ENCODE measurements at regions not wholly inside any gene's neighbourhood (a gene's known extent, or its start where the extent isn't known, plus 50 kb on each side); places are given as distances from the start of the nearest gene placed in this dataset.
"Not testable (repeated sequence)": the region's sequence is repeated elsewhere in the genome, so short reads cannot be mapped to it uniquely, and the experiment has no call there.

DNA sequence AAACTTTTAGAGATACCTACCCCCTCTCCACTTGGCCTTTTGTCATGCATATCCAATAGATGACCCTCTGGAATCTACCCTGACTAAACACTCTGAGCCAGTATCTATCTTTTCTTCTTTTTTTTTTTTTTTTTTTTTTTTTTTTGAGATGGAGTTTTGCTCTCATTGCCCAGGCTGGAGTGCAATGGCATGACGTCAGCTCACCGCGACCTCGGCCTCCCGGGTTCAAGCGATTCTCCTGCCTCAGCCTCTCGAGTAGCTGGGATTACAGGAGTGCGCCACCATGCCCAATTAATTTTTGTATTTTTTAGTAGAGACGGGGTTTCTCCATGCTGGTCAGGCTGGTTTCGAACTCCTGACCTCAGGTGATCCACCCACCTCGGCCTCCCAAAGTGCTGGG lies 50.8 kb upstream of the GRIN2B start:
- not testable (repeated sequence) for H3K9me3 ChIP-seq (ENCODE audit: control insufficient read depth, insufficient read depth, low read length); H3K4me3 ChIP-seq (ENCODE audit: low read depth, low read length); H3K27me3 ChIP-seq (ENCODE audit: control insufficient read depth, insufficient read depth, low read length); H3K4me1 ChIP-seq (ENCODE audit: control insufficient read depth, insufficient read depth, low read length); H3K36me3 ChIP-seq (ENCODE audit: control insufficient read depth, insufficient read depth, low read length); H3K9ac ChIP-seq (ENCODE audit: low read depth, low read length)

DNA sequence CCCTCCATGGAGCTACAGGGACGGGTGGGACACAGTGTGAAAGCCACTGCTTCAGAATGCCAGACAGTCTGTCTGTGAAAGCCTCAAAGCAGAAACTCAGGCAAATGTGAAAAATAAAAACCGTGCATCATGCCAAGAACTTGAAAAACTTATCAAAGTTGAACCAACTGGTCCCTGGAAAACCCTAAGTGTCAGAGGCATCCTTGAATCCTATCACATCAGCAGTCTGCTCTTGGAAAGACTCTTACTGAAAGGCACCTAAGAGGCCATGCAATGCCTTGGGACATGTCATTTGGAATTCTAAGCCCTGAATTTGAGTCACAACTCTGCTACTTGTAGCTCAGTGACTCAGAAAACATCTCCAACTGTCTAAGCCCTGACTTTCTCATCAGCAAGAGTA lies 62.4 kb upstream of the GRIN2B start:
- Histone ChIP-seq H3K4me1 (ENCODE audit: control insufficient read depth, insufficient read depth, low read length) (no peaks in the 10 kb centered on the region), H3K9ac (ENCODE audit: low read depth, low read length) (no peak overlapping the region), H3K27me3 (ENCODE audit: control insufficient read depth, insufficient read depth, low read length) (no peaks in the 10 kb centered on the region), H3K4me3 (ENCODE audit: low read depth, low read length) (no peak overlapping the region), H3K36me3 (ENCODE audit: control insufficient read depth, insufficient read depth, low read length) (no peaks in the 10 kb centered on the region), H3K9me3 (ENCODE audit: control insufficient read depth, insufficient read depth, low read length) (no peaks in the 10 kb centered on the region)

DNA sequence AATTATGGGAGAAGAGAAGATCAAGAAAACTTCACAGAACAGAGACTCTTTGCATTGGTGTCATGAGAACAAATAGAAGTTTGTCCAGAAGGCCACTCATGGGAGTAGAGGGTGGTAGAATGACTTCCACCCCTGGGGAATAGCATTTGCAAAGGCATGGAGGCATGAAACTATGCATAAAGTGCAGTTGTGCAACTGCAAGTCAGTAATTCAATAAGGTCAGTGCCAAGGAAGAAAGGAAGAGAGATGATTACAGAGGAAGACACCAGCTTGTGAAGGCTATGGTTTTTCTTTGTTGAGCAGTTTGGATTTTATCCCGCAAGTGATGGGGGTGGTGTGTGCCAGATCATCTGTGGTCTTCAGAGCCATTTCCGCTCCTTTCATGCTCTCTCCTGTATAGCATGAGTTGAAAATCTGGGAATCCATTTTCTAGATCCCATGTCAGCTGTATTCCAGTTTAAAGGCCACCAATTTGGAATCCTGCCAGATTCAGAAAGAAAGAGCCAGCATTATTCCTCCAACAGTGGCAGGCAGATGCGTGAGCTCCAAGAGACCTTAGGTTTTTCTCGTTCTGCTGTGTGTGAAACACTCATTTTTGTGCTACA lies 67.6 kb upstream of the GRIN2B start:
- no peaks in the 10 kb centered on the region for H3K36me3 ChIP-seq (ENCODE audit: control insufficient read depth, insufficient read depth, low read length)
- no peak overlapping the region for H3K4me3 ChIP-seq (ENCODE audit: low read depth, low read length)
- no peaks in the 10 kb centered on the region for H3K4me1 ChIP-seq (ENCODE audit: control insufficient read depth, insufficient read depth, low read length)
- no peaks in the 10 kb centered on the region for H3K9me3 ChIP-seq (ENCODE audit: control insufficient read depth, insufficient read depth, low read length)
- H3K27me3 ChIP-seq (ENCODE audit: control insufficient read depth, insufficient read depth, low read length), result no peaks in the 10 kb centered on the region
- H3K9ac ChIP-seq (ENCODE audit: low read depth, low read length), result no peak overlapping the region

DNA sequence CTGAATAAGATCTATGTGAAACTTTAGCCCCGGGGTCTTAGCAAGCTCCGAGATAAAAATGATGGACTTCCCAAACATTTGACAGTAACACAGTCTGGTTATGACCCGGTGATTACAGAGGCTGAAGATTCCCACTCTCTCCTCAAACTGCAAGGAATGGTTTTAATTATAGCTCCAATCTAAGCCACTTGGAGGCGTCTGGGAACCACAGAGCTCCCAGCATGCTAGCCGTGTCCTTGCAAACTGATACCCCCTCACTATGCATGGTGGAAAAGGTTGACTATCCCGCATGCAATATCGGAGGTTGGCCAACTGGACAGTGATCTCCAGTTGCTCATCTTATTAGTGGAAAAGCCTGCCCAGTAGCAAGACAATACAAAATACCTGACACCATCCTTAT lies 76.5 kb upstream of the GRIN2B start:
- Histone ChIP-seq H3K4me1 (ENCODE audit: control insufficient read depth, insufficient read depth, low read length) (no peaks in the 10 kb centered on the region), H3K9ac (ENCODE audit: low read depth, low read length) (no peak overlapping the region), H3K36me3 (ENCODE audit: control insufficient read depth, insufficient read depth, low read length) (no peaks in the 10 kb centered on the region), H3K4me3 (ENCODE audit: low read depth, low read length) (no peak overlapping the region), H3K27me3 (ENCODE audit: control insufficient read depth, insufficient read depth, low read length) (no peaks in the 10 kb centered on the region), H3K9me3 (ENCODE audit: control insufficient read depth, insufficient read depth, low read length) (no peaks in the 10 kb centered on the region)

DNA sequence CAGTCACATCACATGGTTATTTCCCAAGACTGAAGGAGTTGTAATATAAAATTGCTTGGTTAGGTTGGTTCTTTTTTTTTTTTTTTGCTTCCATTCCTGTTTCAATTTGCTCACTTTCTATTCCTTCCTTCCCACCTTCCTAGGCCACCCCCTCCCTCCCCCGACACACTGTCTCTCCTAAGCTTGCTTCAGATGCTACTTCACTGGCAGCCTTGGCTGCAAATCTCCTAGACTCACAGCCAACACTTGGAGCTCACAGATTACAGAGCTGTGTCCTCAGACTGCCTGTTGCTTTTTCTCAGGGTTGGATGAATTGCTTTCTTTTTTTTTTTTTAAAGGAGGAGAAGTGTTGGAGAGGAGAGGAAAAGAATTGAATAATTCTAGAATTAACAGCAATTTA lies 77.3 kb upstream of the GRIN2B start:
- no peaks in the 10 kb centered on the region for H3K4me1 ChIP-seq (ENCODE audit: control insufficient read depth, insufficient read depth, low read length)
- no peaks in the 10 kb centered on the region for H3K36me3 ChIP-seq (ENCODE audit: control insufficient read depth, insufficient read depth, low read length)
- H3K4me3 ChIP-seq (ENCODE audit: low read depth, low read length), result no peak overlapping the region
- H3K9ac ChIP-seq (ENCODE audit: low read depth, low read length), result no peak overlapping the region
- H3K9me3 ChIP-seq (ENCODE audit: control insufficient read depth, insufficient read depth, low read length), result no peaks in the 10 kb centered on the region
- no peaks in the 10 kb centered on the region for H3K27me3 ChIP-seq (ENCODE audit: control insufficient read depth, insufficient read depth, low read length)

DNA sequence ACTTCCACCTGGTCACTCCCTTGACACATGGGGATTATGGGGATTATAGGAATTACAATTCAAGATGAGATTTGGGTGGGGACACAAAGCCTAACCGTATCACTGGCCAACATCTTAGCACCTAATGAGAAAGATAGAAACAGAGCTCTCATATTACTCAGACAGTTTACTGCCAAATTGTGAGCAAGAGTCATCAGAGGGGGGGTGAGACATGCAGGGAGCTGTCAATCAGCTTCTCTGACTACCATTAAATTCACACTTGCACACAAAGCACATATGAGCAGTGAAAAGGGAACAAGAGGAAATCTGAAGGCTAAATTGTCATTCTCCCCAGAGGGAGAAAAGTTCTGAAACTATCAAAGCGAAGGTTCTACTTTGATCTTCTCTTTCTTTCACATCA lies 78.1 kb upstream of the GRIN2B start:
- H3K9me3 ChIP-seq (ENCODE audit: control insufficient read depth, insufficient read depth, low read length), result no peaks in the 10 kb centered on the region
- no peak overlapping the region for H3K9ac ChIP-seq (ENCODE audit: low read depth, low read length)
- H3K4me1 ChIP-seq (ENCODE audit: control insufficient read depth, insufficient read depth, low read length), result no peaks in the 10 kb centered on the region
- no peak overlapping the region for H3K4me3 ChIP-seq (ENCODE audit: low read depth, low read length)
- H3K36me3 ChIP-seq (ENCODE audit: control insufficient read depth, insufficient read depth, low read length), result no peaks in the 10 kb centered on the region
- no peaks in the 10 kb centered on the region for H3K27me3 ChIP-seq (ENCODE audit: control insufficient read depth, insufficient read depth, low read length)

DNA sequence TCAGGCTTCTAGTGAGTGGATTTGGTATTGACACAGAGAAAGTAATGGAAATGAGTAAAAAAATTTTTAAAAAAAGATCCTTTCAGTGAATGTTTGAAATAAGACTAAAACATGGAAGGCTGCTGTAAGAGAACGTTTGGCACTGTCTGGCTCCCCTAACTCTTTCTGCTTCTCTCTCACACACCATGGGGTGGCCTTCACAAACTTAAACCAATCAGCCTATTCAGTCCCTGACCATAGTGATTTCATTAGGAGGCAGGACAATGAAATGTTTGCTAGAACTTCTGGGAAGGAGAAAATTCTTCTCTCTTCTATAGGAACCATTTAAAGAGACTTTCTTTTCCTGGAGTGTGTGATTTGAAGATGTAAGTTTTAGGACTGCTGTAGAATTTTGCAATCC lies 84.2 kb upstream of the GRIN2B start:
- no peak overlapping the region for H3K4me3 ChIP-seq (ENCODE audit: low read depth, low read length)
- no peak overlapping the region for H3K9ac ChIP-seq (ENCODE audit: low read depth, low read length)
- H3K9me3 ChIP-seq (ENCODE audit: control insufficient read depth, insufficient read depth, low read length), result no peaks in the 10 kb centered on the region
- no peaks in the 10 kb centered on the region for H3K27me3 ChIP-seq (ENCODE audit: control insufficient read depth, insufficient read depth, low read length)
- no peaks in the 10 kb centered on the region for H3K36me3 ChIP-seq (ENCODE audit: control insufficient read depth, insufficient read depth, low read length)
- no peaks in the 10 kb centered on the region for H3K4me1 ChIP-seq (ENCODE audit: control insufficient read depth, insufficient read depth, low read length)

DNA sequence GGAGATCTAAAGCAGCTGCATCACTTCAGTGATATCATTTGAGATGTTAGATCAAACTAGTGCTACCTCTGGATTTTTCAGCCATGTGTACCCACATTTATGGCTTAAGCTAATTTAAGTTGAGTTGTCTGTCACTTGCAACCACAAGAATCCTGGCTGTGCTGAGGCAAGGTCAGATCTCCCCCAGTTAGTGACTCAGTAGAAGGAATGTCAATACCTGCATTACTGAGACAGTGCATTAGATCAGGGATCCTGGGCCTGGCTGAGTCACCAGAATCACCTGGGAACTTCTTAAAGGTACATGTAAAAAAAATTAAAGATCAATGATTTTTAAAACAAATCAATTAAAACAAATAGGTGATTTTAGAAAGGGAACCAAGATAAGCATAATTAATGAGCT lies 84.6 kb upstream of the GRIN2B start:
- H3K36me3 ChIP-seq (ENCODE audit: control insufficient read depth, insufficient read depth, low read length), result no peaks in the 10 kb centered on the region
- H3K27me3 ChIP-seq (ENCODE audit: control insufficient read depth, insufficient read depth, low read length), result no peaks in the 10 kb centered on the region
- no peaks in the 10 kb centered on the region for H3K9me3 ChIP-seq (ENCODE audit: control insufficient read depth, insufficient read depth, low read length)
- no peak overlapping the region for H3K9ac ChIP-seq (ENCODE audit: low read depth, low read length)
- H3K4me1 ChIP-seq (ENCODE audit: control insufficient read depth, insufficient read depth, low read length), result no peaks in the 10 kb centered on the region
- no peak overlapping the region for H3K4me3 ChIP-seq (ENCODE audit: low read depth, low read length)

DNA sequence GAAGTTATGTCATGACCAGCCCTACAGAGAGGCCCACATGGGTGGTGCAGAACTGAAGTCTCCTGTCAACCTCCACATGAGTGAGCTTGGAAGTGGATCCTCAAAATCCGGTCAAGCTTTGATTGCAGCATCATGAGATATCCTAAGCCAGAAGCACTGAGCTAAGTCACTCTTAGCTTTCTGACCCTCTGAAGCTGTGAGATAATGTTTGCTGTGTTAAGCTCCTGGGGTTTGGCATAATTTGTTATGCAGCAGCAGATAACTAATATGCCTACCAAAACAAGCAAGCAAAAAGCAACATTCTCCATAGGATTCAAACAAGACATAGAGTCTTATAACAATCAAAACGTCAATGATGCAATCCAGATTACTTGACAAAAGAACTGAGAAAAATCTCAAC lies 87.6 kb upstream of the GRIN2B start:
- H3K27me3 ChIP-seq (ENCODE audit: control insufficient read depth, insufficient read depth, low read length), result no peaks in the 10 kb centered on the region
- no peak overlapping the region for H3K4me3 ChIP-seq (ENCODE audit: low read depth, low read length)
- H3K9ac ChIP-seq (ENCODE audit: low read depth, low read length), result no peak overlapping the region
- no peaks in the 10 kb centered on the region for H3K9me3 ChIP-seq (ENCODE audit: control insufficient read depth, insufficient read depth, low read length)
- H3K36me3 ChIP-seq (ENCODE audit: control insufficient read depth, insufficient read depth, low read length), result no peaks in the 10 kb centered on the region
- H3K4me1 ChIP-seq (ENCODE audit: control insufficient read depth, insufficient read depth, low read length), result no peaks in the 10 kb centered on the region

DNA sequence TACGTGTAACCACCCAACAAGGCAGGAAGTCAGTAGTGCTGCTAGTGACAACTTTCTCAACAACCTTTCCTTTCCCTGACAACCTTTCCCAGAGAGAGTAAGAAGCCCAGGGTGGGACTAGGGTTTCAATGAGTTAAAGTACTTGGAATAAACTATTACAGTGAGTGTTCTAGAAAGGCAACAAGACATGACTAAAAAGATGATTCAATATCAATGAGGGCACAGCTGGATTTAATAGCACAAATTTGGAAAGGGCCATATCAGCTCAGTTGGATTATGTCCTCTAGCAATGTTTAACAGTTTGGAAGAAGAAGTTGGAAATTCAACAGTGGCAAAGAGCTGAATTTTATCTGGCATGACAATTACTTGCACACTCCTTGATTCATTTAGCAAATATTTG lies 90.4 kb upstream of the GRIN2B start:
- Histone ChIP-seq H3K9me3 (ENCODE audit: control insufficient read depth, insufficient read depth, low read length) (no peaks in the 10 kb centered on the region), H3K36me3 (ENCODE audit: control insufficient read depth, insufficient read depth, low read length) (no peaks in the 10 kb centered on the region), H3K9ac (ENCODE audit: low read depth, low read length) (no peak overlapping the region), H3K4me3 (ENCODE audit: low read depth, low read length) (no peak overlapping the region), H3K27me3 (ENCODE audit: control insufficient read depth, insufficient read depth, low read length) (no peaks in the 10 kb centered on the region), H3K4me1 (ENCODE audit: control insufficient read depth, insufficient read depth, low read length) (no peaks in the 10 kb centered on the region)

DNA sequence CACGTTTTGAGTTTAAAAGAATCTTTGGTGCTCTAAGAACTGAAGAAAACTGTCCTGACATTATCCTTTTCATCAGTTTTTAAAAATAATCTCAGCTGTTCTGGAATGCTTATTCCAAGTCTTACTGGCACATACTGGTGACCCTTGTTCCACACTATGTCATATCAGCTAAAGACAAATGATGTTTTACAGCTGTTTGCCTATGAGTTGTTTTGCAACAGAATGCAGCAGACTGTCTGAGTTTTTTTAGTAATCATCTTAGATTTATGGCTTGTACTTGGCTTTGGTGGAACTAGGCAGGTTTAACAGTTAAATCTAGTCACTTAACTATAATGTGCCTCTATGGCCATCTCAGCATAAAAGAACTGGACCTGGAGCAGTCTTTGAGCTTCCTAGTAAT lies 91.6 kb upstream of the GRIN2B start:
- Histone ChIP-seq H3K27me3 (ENCODE audit: control insufficient read depth, insufficient read depth, low read length) (no peaks in the 10 kb centered on the region), H3K9me3 (ENCODE audit: control insufficient read depth, insufficient read depth, low read length) (no peaks in the 10 kb centered on the region), H3K36me3 (ENCODE audit: control insufficient read depth, insufficient read depth, low read length) (no peaks in the 10 kb centered on the region), H3K4me3 (ENCODE audit: low read depth, low read length) (no peak overlapping the region), H3K4me1 (ENCODE audit: control insufficient read depth, insufficient read depth, low read length) (no peaks in the 10 kb centered on the region), H3K9ac (ENCODE audit: low read depth, low read length) (no peak overlapping the region)

DNA sequence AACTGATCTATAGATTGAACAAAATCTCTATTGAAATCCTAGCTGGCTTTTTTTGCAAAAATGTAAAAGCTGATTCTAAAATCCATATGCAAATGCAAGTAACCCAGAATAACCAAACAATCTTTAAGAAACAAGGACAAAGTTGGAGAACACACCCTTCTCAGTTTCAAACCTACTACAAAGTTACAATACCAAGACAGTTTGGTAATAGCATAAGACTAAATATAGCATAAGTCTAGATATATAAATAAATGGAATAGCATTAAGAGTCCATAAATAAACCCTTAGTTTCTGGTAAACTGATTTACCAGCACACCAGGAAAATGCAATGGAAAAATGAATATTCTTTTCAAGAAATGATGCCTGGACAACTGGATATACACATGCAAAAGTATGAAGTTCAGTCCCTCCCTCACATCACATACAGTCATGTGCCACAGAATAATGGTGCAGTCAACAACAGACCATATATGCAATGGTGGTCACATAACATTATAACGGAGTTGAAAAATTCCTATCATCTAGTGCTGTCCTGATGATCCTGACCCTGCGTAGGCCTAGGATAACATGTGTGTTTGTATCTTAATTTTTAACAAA lies 94.5 kb upstream of the GRIN2B start:
- no peak overlapping the region for H3K4me3 ChIP-seq (ENCODE audit: low read depth, low read length)
- H3K9ac ChIP-seq (ENCODE audit: low read depth, low read length), result no peak overlapping the region
- H3K27me3 ChIP-seq (ENCODE audit: control insufficient read depth, insufficient read depth, low read length), result no peaks in the 10 kb centered on the region
- no peaks in the 10 kb centered on the region for H3K4me1 ChIP-seq (ENCODE audit: control insufficient read depth, insufficient read depth, low read length)
- H3K36me3 ChIP-seq (ENCODE audit: control insufficient read depth, insufficient read depth, low read length), result no peaks in the 10 kb centered on the region
- no peaks in the 10 kb centered on the region for H3K9me3 ChIP-seq (ENCODE audit: control insufficient read depth, insufficient read depth, low read length)
